Activated CD4-positive, alpha-beta memory T cell treated with anti-CD3 and anti-CD28 coated beads, Interleukin-2, amount 10 ng/mL, durations not matched to agents 7 days and 5 days (primary cell): ENCODE measurements at regions not wholly inside any gene's neighbourhood (a gene's known extent, or its start where the extent isn't known, plus 50 kb on each side); places are given as distances from the start of the nearest gene placed in this dataset.

Experiments used
- CTCF ChIA-PET: fragments of 350-600 bp; sonication (Branson Sonifier 250); formaldehyde crosslinking; loops from one replicate; lab custom pipeline; 2021; ENCODE audit warnings: antibody characterized with exemption, inconsistent platforms; lab: Charles Lee
- POLR2A ChIA-PET: fragments of 350-600 bp; sonication (Branson Sonifier 250); formaldehyde crosslinking; loops from one replicate; lab custom pipeline; 2021; ENCODE audit warnings: antibody characterized with exemption; lab: Charles Lee
- DNase-seq: peaks from one replicate; pipeline ENCODE4 v3.0.0-alpha.2; 2020
- H3K27ac Mint-ChIP-seq: one replicate; pipeline ENCODE4 v1.8.0; 2021; ENCODE audit warnings: mild to moderate bottlenecking, mixed read lengths
- H3K27me3 Mint-ChIP-seq: one replicate; pipeline ENCODE4 v1.8.0; 2021; ENCODE audit warnings: mixed read lengths
- H3K36me3 Mint-ChIP-seq: one replicate; pipeline ENCODE4 v1.8.0; 2021; ENCODE audit warnings: low read depth, mixed read lengths
- H3K4me1 Mint-ChIP-seq: one replicate; pipeline ENCODE4 v1.8.0; 2021; ENCODE audit warnings: mixed read lengths
- H3K4me3 Mint-ChIP-seq: one replicate; pipeline ENCODE4 v1.8.0; 2021; ENCODE audit warnings: mild to moderate bottlenecking, mixed read lengths
- H3K9me3 Mint-ChIP-seq: one replicate; pipeline ENCODE4 v1.8.0; 2021; ENCODE audit warnings: mixed read lengths

- POLR2A ChIA-PET: no interaction called here
- no peaks in the 10 kb centered on the region for H3K36me3 Mint-ChIP-seq
- H3K27ac Mint-ChIP-seq: no peak overlapping the region
- no peak overlapping the region for H3K4me3 Mint-ChIP-seq
- CTCF ChIA-PET: no interaction called here
- H3K9me3 Mint-ChIP-seq: no peaks in the 10 kb centered on the region
- H3K4me1 Mint-ChIP-seq: no peaks in the 10 kb centered on the region
- no peak for DNase-seq
- H3K27me3 Mint-ChIP-seq: peaks cover 3% of the 10 kb centered on the region
Measured at GRCh38 chr4:71239365-71239764, 99.5 kb upstream of the SLC4A4 start.

DNA sequence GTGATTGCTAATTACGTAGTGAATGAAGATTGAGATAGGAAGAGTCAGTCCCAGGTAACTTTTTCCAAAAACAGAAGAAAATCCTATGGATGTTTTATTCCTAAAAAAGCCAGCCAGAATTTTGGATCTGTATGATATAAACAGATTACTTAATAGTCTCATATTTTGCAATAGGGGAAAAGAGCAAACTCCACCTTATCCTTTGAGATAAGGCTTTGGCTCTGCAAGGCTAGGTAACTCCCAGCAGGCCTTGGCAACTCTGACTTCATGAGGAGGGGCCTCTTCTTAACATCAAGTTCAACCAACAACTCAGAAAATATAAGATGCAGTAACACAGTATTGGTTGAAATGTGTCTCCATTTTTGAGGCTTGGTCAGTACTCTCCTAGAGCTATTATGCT, 98.7 kb upstream of the SLC4A4 start:
- no peak overlapping the region for H3K4me3 Mint-ChIP-seq
- H3K27me3 Mint-ChIP-seq: peaks cover 3% of the 10 kb centered on the region
- DNase-seq: no peak
- no peaks in the 10 kb centered on the region for H3K9me3 Mint-ChIP-seq
- ChIA-PET POLR2A (no interaction called here), CTCF (no interaction called here)
- no peaks in the 10 kb centered on the region for H3K4me1 Mint-ChIP-seq
- no peak overlapping the region for H3K27ac Mint-ChIP-seq
- H3K36me3 Mint-ChIP-seq: no peaks in the 10 kb centered on the region

DNA sequence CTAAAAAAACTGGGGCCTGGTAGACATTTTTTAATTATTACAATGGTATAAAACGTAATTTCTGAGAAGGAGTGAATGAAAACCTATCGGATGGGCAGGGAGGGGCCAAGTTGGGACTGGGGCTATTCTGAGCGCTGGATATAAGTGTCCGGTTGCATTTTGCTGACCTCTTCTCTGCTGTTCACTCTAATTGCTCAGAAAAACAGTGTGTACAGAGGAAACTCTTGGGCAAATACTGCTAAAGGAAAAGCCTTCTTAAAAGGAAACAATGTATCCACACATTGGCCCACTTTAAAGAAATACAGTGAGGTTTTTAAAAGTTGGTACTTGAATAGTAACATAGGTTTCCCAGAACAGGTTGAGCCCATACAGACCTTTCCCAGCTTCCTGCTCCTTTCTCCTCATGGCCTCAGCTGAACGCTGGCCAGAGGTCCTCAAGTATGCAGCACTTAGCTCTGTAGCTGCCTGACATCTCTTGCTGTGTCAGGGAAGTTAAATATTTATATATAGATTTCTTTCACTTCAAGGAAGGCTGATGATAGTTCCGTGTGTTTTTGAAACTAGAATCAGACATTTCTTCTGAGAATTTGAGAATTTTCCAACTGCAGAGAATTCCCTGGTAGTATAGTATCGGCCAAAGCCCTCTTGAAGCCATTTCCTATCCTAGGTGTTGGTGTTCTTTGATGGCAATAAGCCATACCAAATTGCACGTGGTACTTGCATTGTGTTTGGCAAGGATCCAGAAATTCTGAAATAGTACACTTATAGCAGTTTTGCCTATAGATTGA, 97.1 kb upstream of the SLC4A4 start:
- no peaks in the 10 kb centered on the region for H3K4me1 Mint-ChIP-seq
- CTCF ChIA-PET: no interaction called here
- H3K27me3 Mint-ChIP-seq: no peaks in the 10 kb centered on the region
- H3K4me3 Mint-ChIP-seq: no peak overlapping the region
- DNase-seq: no peak
- no peaks in the 10 kb centered on the region for H3K9me3 Mint-ChIP-seq
- H3K36me3 Mint-ChIP-seq: no peaks in the 10 kb centered on the region
- no peak overlapping the region for H3K27ac Mint-ChIP-seq
- POLR2A ChIA-PET: no interaction called here

GRCh38 chr4:71243091-71243833, 95.6 kb upstream of the SLC4A4 start:
- Mint-ChIP-seq H3K4me1 (no peaks in the 10 kb centered on the region), H3K9me3 (no peaks in the 10 kb centered on the region), H3K27ac (no peak overlapping the region), H3K4me3 (no peak overlapping the region), H3K36me3 (no peaks in the 10 kb centered on the region), H3K27me3 (no peaks in the 10 kb centered on the region)
- no peak for DNase-seq
- ChIA-PET POLR2A (no interaction called here), CTCF (no interaction called here)

DNA sequence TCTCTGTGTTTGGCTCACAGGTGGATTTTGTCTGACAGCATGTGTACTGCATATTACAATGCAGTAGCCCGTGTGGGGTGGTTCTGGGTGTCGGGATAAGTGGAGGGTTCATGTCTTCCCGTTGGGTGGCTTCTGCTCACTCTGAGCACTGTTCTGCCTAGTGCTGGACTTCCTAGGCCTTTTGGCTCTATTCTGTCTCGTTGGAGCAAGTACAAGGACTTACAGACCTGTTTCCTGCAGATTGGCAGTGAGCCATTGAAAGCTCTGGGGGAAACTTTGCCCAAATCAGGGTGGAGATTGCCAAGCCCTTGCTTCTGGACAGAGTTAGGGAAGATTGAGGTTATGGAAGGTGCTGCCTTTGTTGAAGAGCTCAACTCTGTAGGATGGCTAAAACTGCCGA, 91.1 kb upstream of the SLC4A4 start:
- no peaks in the 10 kb centered on the region for H3K27me3 Mint-ChIP-seq
- DNase-seq: no peak
- no peak overlapping the region for H3K27ac Mint-ChIP-seq
- H3K4me1 Mint-ChIP-seq: no peaks in the 10 kb centered on the region
- POLR2A ChIA-PET: no interaction called here
- H3K36me3 Mint-ChIP-seq: no peaks in the 10 kb centered on the region
- CTCF ChIA-PET: interaction anchor here (1.3 kb wide), 1 partner anchor 22 kb away, joined by 4 read pairs; no protein-coding TSS in a partner anchor
- H3K9me3 Mint-ChIP-seq: no peaks in the 10 kb centered on the region
- H3K4me3 Mint-ChIP-seq: no peak overlapping the region

DNA sequence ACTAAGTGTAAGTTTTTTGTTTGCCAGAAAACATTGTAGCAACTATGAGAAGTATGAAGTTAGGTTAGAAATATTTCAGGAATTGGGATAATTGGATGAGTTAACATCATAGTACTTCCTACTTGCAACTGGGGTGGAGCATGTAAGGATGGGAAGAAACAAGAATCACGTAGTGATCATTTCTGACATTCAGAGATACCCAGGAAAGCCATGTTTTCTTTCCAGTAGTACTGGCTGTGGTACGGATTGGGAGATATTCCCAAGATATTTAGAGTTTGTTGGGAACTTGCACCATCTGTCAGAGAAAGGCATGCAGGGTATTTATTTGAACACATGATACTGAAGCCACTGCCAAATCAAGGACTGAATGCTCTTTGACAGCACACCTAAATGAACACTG, 87.6 kb upstream of the SLC4A4 start:
- Mint-ChIP-seq H3K36me3 (no peaks in the 10 kb centered on the region), H3K27me3 (no peaks in the 10 kb centered on the region), H3K4me3 (no peak overlapping the region), H3K9me3 (no peaks in the 10 kb centered on the region), H3K4me1 (peaks cover 4% of the 10 kb centered on the region), H3K27ac (no peak overlapping the region)
- ChIA-PET POLR2A (no interaction called here), CTCF (interaction anchor here (0.8 kb wide), 1 partner anchor 19 kb away, joined by 3 read pairs; no protein-coding TSS in a partner anchor)
- DNase-seq: no peak

- CTCF ChIA-PET: no interaction called here
- no peaks in the 10 kb centered on the region for H3K36me3 Mint-ChIP-seq
Measured at GRCh38 chr4:71253545-71253944, 85.3 kb upstream of the SLC4A4 start.

GRCh38 chr4:71254451-71255012, 84.3 kb upstream of the SLC4A4 start:
- no peak overlapping the region for H3K4me3 Mint-ChIP-seq
- ChIA-PET POLR2A (no interaction called here), CTCF (interaction anchor here (0.7 kb wide), 1 partner anchor 99 kb away, joined by 3 read pairs; no protein-coding TSS in a partner anchor)
- H3K9me3 Mint-ChIP-seq: no peaks in the 10 kb centered on the region
- no peaks in the 10 kb centered on the region for H3K27me3 Mint-ChIP-seq
- H3K4me1 Mint-ChIP-seq: peaks cover 4% of the 10 kb centered on the region
- no peaks in the 10 kb centered on the region for H3K36me3 Mint-ChIP-seq
- no peak overlapping the region for H3K27ac Mint-ChIP-seq
- DNase-seq: no peak

More at GRCh38 chr4:71253545-71253944, 85.3 kb upstream of the SLC4A4 start:
- POLR2A ChIA-PET: no interaction called here
- Mint-ChIP-seq H3K27me3 (no peaks in the 10 kb centered on the region), H3K4me3 (no peak overlapping the region), H3K27ac (no peak overlapping the region), H3K4me1 (peaks cover 4% of the 10 kb centered on the region), H3K9me3 (no peaks in the 10 kb centered on the region)
- DNase-seq: no peak

GRCh38 chr4:71255976-71256375, 82.8 kb upstream of the SLC4A4 start:
- ChIA-PET CTCF (no interaction called here), POLR2A (no interaction called here)
- H3K27ac Mint-ChIP-seq: no peak overlapping the region
- no peaks in the 10 kb centered on the region for H3K27me3 Mint-ChIP-seq
- no peaks in the 10 kb centered on the region for H3K36me3 Mint-ChIP-seq
- no peak overlapping the region for H3K4me3 Mint-ChIP-seq
- no peak for DNase-seq
- no peaks in the 10 kb centered on the region for H3K9me3 Mint-ChIP-seq
- peaks cover 4% of the 10 kb centered on the region for H3K4me1 Mint-ChIP-seq

- no peak for DNase-seq
- Mint-ChIP-seq H3K27me3 (no peaks in the 10 kb centered on the region), H3K27ac (no peak overlapping the region), H3K4me1 (peaks cover 15% of the 10 kb centered on the region), H3K36me3 (no peaks in the 10 kb centered on the region), H3K4me3 (no peak overlapping the region), H3K9me3 (no peaks in the 10 kb centered on the region)
- CTCF ChIA-PET: no interaction called here
- POLR2A ChIA-PET: no interaction called here
Measured at GRCh38 chr4:71257761-71258160, 81.1 kb upstream of the SLC4A4 start.

DNA sequence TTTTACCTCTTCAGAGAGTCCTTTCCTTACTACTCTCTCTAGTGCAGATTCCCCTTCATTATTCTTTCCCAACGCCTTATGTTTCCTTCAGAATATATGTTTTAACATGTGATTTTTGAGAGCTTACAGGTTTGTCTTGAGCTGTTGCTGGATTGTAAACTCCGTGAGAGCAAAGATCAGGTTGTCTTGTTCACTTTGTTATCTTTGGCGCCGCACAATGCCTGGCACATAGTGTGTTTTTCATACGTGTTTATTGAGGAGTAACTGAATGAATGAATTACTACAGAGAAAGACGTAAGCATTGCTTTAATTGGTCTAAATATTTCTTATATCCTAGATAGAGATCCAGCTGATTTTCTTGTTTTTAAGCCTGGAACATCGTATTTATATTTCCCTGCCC, 80.5 kb upstream of the SLC4A4 start:
- ChIA-PET POLR2A (no interaction called here), CTCF (interaction anchor here (1.2 kb wide), 1 partner anchor 9 kb away, joined by 3 read pairs; no protein-coding TSS in a partner anchor)
- no peaks in the 10 kb centered on the region for H3K9me3 Mint-ChIP-seq
- DNase-seq: no peak
- H3K27me3 Mint-ChIP-seq: no peaks in the 10 kb centered on the region
- no peak overlapping the region for H3K27ac Mint-ChIP-seq
- H3K4me3 Mint-ChIP-seq: no peak overlapping the region
- H3K36me3 Mint-ChIP-seq: no peaks in the 10 kb centered on the region
- H3K4me1 Mint-ChIP-seq: peaks cover 15% of the 10 kb centered on the region

DNA sequence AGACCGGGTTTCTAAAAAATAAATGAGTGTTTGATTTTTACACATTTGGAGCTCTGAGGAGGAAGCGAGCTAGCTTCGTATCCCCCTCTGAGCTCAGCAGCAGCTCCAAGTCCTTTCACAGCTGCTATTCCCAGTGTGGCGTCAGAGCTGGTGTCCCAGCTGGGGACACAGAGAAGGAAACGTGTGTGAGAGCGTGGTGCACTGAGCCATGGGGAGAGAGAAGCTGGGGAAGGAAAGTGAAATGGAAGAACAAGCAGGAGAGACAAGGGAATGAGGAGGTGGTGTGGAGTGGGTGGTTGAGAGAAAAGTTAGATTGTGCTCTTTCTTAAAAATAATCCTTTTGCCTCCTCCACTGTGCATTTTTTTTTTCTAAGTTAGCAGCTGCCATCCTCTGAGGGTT, 79.5 kb upstream of the SLC4A4 start:
- CTCF ChIA-PET: interaction anchor here (1.2 kb wide), 1 partner anchor 10 kb away, joined by 3 read pairs; no protein-coding TSS in a partner anchor
- H3K9me3 Mint-ChIP-seq: no peaks in the 10 kb centered on the region
- no peak overlapping the region for H3K4me3 Mint-ChIP-seq

DNA sequence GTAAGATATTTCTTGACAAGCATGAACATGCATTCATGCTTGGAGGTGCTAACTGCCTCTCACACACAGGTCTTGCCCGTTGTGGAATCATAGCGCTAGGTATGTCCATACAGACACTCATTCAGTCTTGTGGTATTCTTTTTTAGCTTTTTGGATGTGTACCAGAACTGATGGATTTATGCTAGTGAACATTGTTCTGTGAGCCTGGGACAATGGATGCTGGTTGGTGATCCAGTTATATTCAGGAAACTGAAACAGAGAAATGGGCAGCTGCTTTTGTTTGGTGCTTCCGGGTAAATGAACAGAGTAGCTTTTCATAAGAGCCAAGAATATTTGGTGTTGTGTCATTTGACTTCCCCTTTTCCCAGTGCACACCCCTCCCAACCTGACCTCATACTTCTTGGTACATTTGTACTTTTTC, 78.9 kb upstream of the SLC4A4 start:
- H3K27me3 Mint-ChIP-seq: no peaks in the 10 kb centered on the region
- CTCF ChIA-PET: no interaction called here
- no peak for DNase-seq
- H3K36me3 Mint-ChIP-seq: no peaks in the 10 kb centered on the region
- H3K27ac Mint-ChIP-seq: no peak overlapping the region
- H3K9me3 Mint-ChIP-seq: no peaks in the 10 kb centered on the region
- peaks cover 11% of the 10 kb centered on the region for H3K4me1 Mint-ChIP-seq
- H3K4me3 Mint-ChIP-seq: no peak overlapping the region
- POLR2A ChIA-PET: no interaction called here

More for the DNA sequence above, 79.5 kb upstream of the SLC4A4 start:
- H3K27me3 Mint-ChIP-seq: no peaks in the 10 kb centered on the region
- peaks cover 11% of the 10 kb centered on the region for H3K4me1 Mint-ChIP-seq
- DNase-seq: no peak
- H3K36me3 Mint-ChIP-seq: no peaks in the 10 kb centered on the region
- no peak overlapping the region for H3K27ac Mint-ChIP-seq
- POLR2A ChIA-PET: no interaction called here
